ENCODE measurements at regions not wholly inside any gene's neighbourhood (a gene's known extent, or its start where the extent isn't known, plus 50 kb on each side); places are given as distances from the start of the nearest gene placed in this dataset.

GRCh38 chr3:117346901-117347300, 637.3 kb downstream of the TUSC7 start:
- WGBS (ENCODE audit: extremely low coverage, insufficient coverage, low lambda C conversion rate), result no CpG with 5 or more reads among the region's 3 CpGs
- no peak overlapping the region for H4K5ac ChIP-seq (ENCODE audit: low read length)
- H3K18ac ChIP-seq (ENCODE audit: low read length), result no peak overlapping the region
- no peak overlapping the region for H4K8ac ChIP-seq (ENCODE audit: low read depth, low read length)
- H3K9ac ChIP-seq (ENCODE audit: low read length), result no peak overlapping the region
- H3K56ac ChIP-seq (ENCODE audit: low read length), result no peak overlapping the region
- no peak overlapping the region for H3K23ac ChIP-seq (ENCODE audit: low read length)
- no peaks in the 10 kb centered on the region for H3K79me2 ChIP-seq (ENCODE audit: control insufficient read depth, insufficient read depth, low read length)
- no peak overlapping the region for H3K27ac ChIP-seq (ENCODE audit: low read depth, low read length)
- H2BK120ac ChIP-seq (ENCODE audit: low read depth, low read length), result no peak overlapping the region
- no peaks in the 10 kb centered on the region for H3K36me3 ChIP-seq (ENCODE audit: control insufficient read depth, insufficient read depth, low read length)
- H3K4me3 ChIP-seq (ENCODE audit: low read length), result no peak overlapping the region
- no peak overlapping the region for H3K4ac ChIP-seq (ENCODE audit: low read depth, low read length)
- no peak overlapping the region for H3K4me2 ChIP-seq (ENCODE audit: low read length)
- no peak for DNase-seq
- no peaks in the 10 kb centered on the region for H3K79me1 ChIP-seq (ENCODE audit: low read length)
- H2BK5ac ChIP-seq (ENCODE audit: low read length), result no peak overlapping the region
- H3K4me1 ChIP-seq (ENCODE audit: control insufficient read depth, low read depth, low read length), result no peaks in the 10 kb centered on the region
- no peak overlapping the region for H2BK15ac ChIP-seq (replicated peaks; ENCODE audit: low read depth)
- H2AK5ac ChIP-seq (ENCODE audit: low read length), result no peak overlapping the region
- H3K27me3 ChIP-seq (ENCODE audit: insufficient read depth, low read length, poor library complexity), result no peaks in the 10 kb centered on the region

- Histone ChIP-seq H3K4me3 (ENCODE audit: low read length) (no peak overlapping the region), H2BK5ac (ENCODE audit: low read length) (no peak overlapping the region), H3K4ac (ENCODE audit: low read depth, low read length) (no peak overlapping the region), H3K9ac (ENCODE audit: low read length) (no peak overlapping the region), H2AK5ac (ENCODE audit: low read length) (no peak overlapping the region), H3K27me3 (ENCODE audit: insufficient read depth, low read length, poor library complexity) (no peaks in the 10 kb centered on the region), H3K4me2 (ENCODE audit: low read length) (no peak overlapping the region), H4K5ac (ENCODE audit: low read length) (no peak overlapping the region), H3K18ac (ENCODE audit: low read length) (no peak overlapping the region), H4K8ac (ENCODE audit: low read depth, low read length) (no peak overlapping the region), H3K56ac (ENCODE audit: low read length) (no peak overlapping the region), H3K36me3 (ENCODE audit: control insufficient read depth, insufficient read depth, low read length) (no peaks in the 10 kb centered on the region), H2BK120ac (ENCODE audit: low read depth, low read length) (no peak overlapping the region), H3K79me1 (ENCODE audit: low read length) (no peaks in the 10 kb centered on the region), H3K4me1 (ENCODE audit: control insufficient read depth, low read depth, low read length) (no peaks in the 10 kb centered on the region), H3K27ac (ENCODE audit: low read depth, low read length) (no peak overlapping the region), H3K23ac (ENCODE audit: low read length) (no peak overlapping the region), H2BK15ac (replicated peaks; ENCODE audit: low read depth) (no peak overlapping the region), H3K79me2 (ENCODE audit: control insufficient read depth, insufficient read depth, low read length) (no peaks in the 10 kb centered on the region)
- no peak for DNase-seq
- WGBS (ENCODE audit: extremely low coverage, insufficient coverage, low lambda C conversion rate), result no CpG with 5 or more reads among the region's 1 CpG
These were observed 639.3 kb downstream of the TUSC7 start for GRCh38 chr3:117348884-117349283.

- Histone ChIP-seq H3K18ac (ENCODE audit: low read length) (no peak overlapping the region), H3K9ac (ENCODE audit: low read length) (no peak overlapping the region), H3K4me1 (ENCODE audit: control insufficient read depth, low read depth, low read length) (no peaks in the 10 kb centered on the region), H3K4me3 (ENCODE audit: low read length) (no peak overlapping the region), H2BK15ac (replicated peaks; ENCODE audit: low read depth) (no peak overlapping the region), H3K79me1 (ENCODE audit: low read length) (no peaks in the 10 kb centered on the region), H2AK5ac (ENCODE audit: low read length) (no peak overlapping the region), H3K79me2 (ENCODE audit: control insufficient read depth, insufficient read depth, low read length) (no peaks in the 10 kb centered on the region), H3K4ac (ENCODE audit: low read depth, low read length) (no peak overlapping the region), H3K27me3 (ENCODE audit: insufficient read depth, low read length, poor library complexity) (no peaks in the 10 kb centered on the region), H3K27ac (ENCODE audit: low read depth, low read length) (no peak overlapping the region), H3K4me2 (ENCODE audit: low read length) (no peak overlapping the region), H2BK5ac (ENCODE audit: low read length) (no peak overlapping the region), H3K23ac (ENCODE audit: low read length) (no peak overlapping the region), H3K56ac (ENCODE audit: low read length) (no peak overlapping the region), H2BK120ac (ENCODE audit: low read depth, low read length) (no peak overlapping the region), H4K8ac (ENCODE audit: low read depth, low read length) (no peak overlapping the region), H4K5ac (ENCODE audit: low read length) (no peak overlapping the region), H3K36me3 (ENCODE audit: control insufficient read depth, insufficient read depth, low read length) (no peaks in the 10 kb centered on the region)
- no peak for DNase-seq
- no CpG with 5 or more reads among the region's 1 CpG for WGBS (ENCODE audit: extremely low coverage, insufficient coverage, low lambda C conversion rate)
These were observed 640.0 kb downstream of the TUSC7 start for GRCh38 chr3:117349566-117349965.

- Histone ChIP-seq H3K23ac (ENCODE audit: low read length) (no peak overlapping the region), H4K8ac (ENCODE audit: low read depth, low read length) (no peak overlapping the region), H3K27ac (ENCODE audit: low read depth, low read length) (no peak overlapping the region), H2AK5ac (ENCODE audit: low read length) (no peak overlapping the region), H3K4me2 (ENCODE audit: low read length) (no peak overlapping the region), H3K56ac (ENCODE audit: low read length) (no peak overlapping the region), H2BK15ac (replicated peaks; ENCODE audit: low read depth) (no peak overlapping the region), H3K4me1 (ENCODE audit: control insufficient read depth, low read depth, low read length) (no peaks in the 10 kb centered on the region), H3K9ac (ENCODE audit: low read length) (no peak overlapping the region), H3K18ac (ENCODE audit: low read length) (no peak overlapping the region), H2BK5ac (ENCODE audit: low read length) (no peak overlapping the region), H3K79me2 (ENCODE audit: control insufficient read depth, insufficient read depth, low read length) (no peaks in the 10 kb centered on the region), H3K4ac (ENCODE audit: low read depth, low read length) (no peak overlapping the region), H3K27me3 (ENCODE audit: insufficient read depth, low read length, poor library complexity) (no peaks in the 10 kb centered on the region), H2BK120ac (ENCODE audit: low read depth, low read length) (no peak overlapping the region), H3K79me1 (ENCODE audit: low read length) (no peaks in the 10 kb centered on the region), H3K36me3 (ENCODE audit: control insufficient read depth, insufficient read depth, low read length) (no peaks in the 10 kb centered on the region), H3K4me3 (ENCODE audit: low read length) (no peak overlapping the region), H4K5ac (ENCODE audit: low read length) (no peak overlapping the region)
- no peak for DNase-seq
- WGBS (ENCODE audit: extremely low coverage, insufficient coverage, low lambda C conversion rate), result no CpG with 5 or more reads among the region's 3 CpGs
These were observed 640.8 kb downstream of the TUSC7 start for GRCh38 chr3:117350371-117350770.

- Histone ChIP-seq H3K4ac (ENCODE audit: low read depth, low read length) (no peak overlapping the region), H3K9ac (ENCODE audit: low read length) (no peak overlapping the region), H3K23ac (ENCODE audit: low read length) (no peak overlapping the region), H4K5ac (ENCODE audit: low read length) (no peak overlapping the region), H3K79me2 (ENCODE audit: control insufficient read depth, insufficient read depth, low read length) (no peaks in the 10 kb centered on the region), H3K4me3 (ENCODE audit: low read length) (no peak overlapping the region), H4K8ac (ENCODE audit: low read depth, low read length) (no peak overlapping the region), H3K4me2 (ENCODE audit: low read length) (no peak overlapping the region), H2BK5ac (ENCODE audit: low read length) (no peak overlapping the region), H3K4me1 (ENCODE audit: control insufficient read depth, low read depth, low read length) (no peaks in the 10 kb centered on the region), H3K79me1 (ENCODE audit: low read length) (no peaks in the 10 kb centered on the region), H3K27me3 (ENCODE audit: insufficient read depth, low read length, poor library complexity) (no peaks in the 10 kb centered on the region), H3K56ac (ENCODE audit: low read length) (no peak overlapping the region), H2BK15ac (replicated peaks; ENCODE audit: low read depth) (no peak overlapping the region), H2AK5ac (ENCODE audit: low read length) (no peak overlapping the region), H2BK120ac (ENCODE audit: low read depth, low read length) (no peak overlapping the region), H3K18ac (ENCODE audit: low read length) (no peak overlapping the region), H3K36me3 (ENCODE audit: control insufficient read depth, insufficient read depth, low read length) (no peaks in the 10 kb centered on the region), H3K27ac (ENCODE audit: low read depth, low read length) (no peak overlapping the region)
- DNase-seq, result peak; percentile 69
- WGBS (ENCODE audit: extremely low coverage, insufficient coverage, low lambda C conversion rate), result no CpG with 5 or more reads among the region's 4 CpGs
These were observed 646.0 kb downstream of the TUSC7 start for GRCh38 chr3:117355566-117355965.

GRCh38 chr3:117356091-117356705, 646.6 kb downstream of the TUSC7 start:
- Histone ChIP-seq H4K5ac (ENCODE audit: low read length) (no peak overlapping the region), H2BK5ac (ENCODE audit: low read length) (no peak overlapping the region), H3K23ac (ENCODE audit: low read length) (no peak overlapping the region), H3K27me3 (ENCODE audit: insufficient read depth, low read length, poor library complexity) (no peaks in the 10 kb centered on the region), H3K18ac (ENCODE audit: low read length) (no peak overlapping the region), H3K4ac (ENCODE audit: low read depth, low read length) (no peak overlapping the region), H3K36me3 (ENCODE audit: control insufficient read depth, insufficient read depth, low read length) (no peaks in the 10 kb centered on the region), H3K4me2 (ENCODE audit: low read length) (no peak overlapping the region), H3K56ac (ENCODE audit: low read length) (no peak overlapping the region), H4K8ac (ENCODE audit: low read depth, low read length) (no peak overlapping the region), H3K9ac (ENCODE audit: low read length) (no peak overlapping the region), H3K4me3 (ENCODE audit: low read length) (no peak overlapping the region), H2AK5ac (ENCODE audit: low read length) (no peak overlapping the region), H2BK15ac (replicated peaks; ENCODE audit: low read depth) (no peak overlapping the region), H3K4me1 (ENCODE audit: control insufficient read depth, low read depth, low read length) (no peaks in the 10 kb centered on the region), H3K79me1 (ENCODE audit: low read length) (no peaks in the 10 kb centered on the region), H3K79me2 (ENCODE audit: control insufficient read depth, insufficient read depth, low read length) (no peaks in the 10 kb centered on the region), H2BK120ac (ENCODE audit: low read depth, low read length) (no peak overlapping the region), H3K27ac (ENCODE audit: low read depth, low read length) (no peak overlapping the region)
- DNase-seq, result peak; percentile 5
- WGBS (ENCODE audit: extremely low coverage, insufficient coverage, low lambda C conversion rate), result no CpG with 5 or more reads among the region's 4 CpGs

Data from mesendoderm (in vitro differentiated cells).